Erythroblast (primary cell): ENCODE measurements at regions not wholly inside any gene's neighbourhood (a gene's known extent, or its start where the extent isn't known, plus 50 kb on each side); places are given as distances from the start of the nearest gene placed in this dataset.

Experiments
- GATA1 ChIP-seq: IDR thresholded peaks from 2 replicates; pipeline ENCODE4 v1.6.1; 2011; ENCODE audit warnings: low read depth, mild to moderate bottlenecking, control low read depth, low read length, moderate library complexity
- POLR2A ChIP-seq: IDR thresholded peaks from 2 replicates; pipeline ENCODE4 v1.6.1; 2011; ENCODE audit warnings: mild to moderate bottlenecking, low read length

DNA sequence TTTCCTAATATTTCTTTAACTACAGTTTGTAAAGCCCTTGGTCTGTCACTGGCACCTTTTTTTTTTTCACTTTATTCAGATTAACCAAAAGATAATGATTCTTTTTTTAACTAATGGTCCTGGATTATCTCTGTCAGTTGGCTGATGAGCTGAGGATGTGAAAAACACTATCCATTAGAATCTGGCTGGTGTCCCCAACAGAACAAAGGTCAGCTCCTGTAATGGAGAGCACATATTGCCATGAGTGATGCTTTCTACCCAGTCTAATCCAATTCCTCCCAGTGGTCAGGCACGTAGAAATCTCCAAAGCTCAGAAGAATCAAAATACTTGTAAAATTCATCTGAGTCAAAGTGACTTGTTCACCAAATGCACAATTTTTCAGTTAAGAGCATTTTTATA lies 491.7 kb upstream of the PIK3R1 start:
- TF ChIP-seq POLR2A (no peak), GATA1 (no peak)
